Hematopoietic multipotent progenitor cell treated with erythropoietin and hydrocortisone succinate and interleukin-3 and kit ligand, for 4 days (in vitro differentiated cells): ENCODE measurements at regions not wholly inside any gene's neighbourhood (a gene's known extent, or its start where the extent isn't known, plus 50 kb on each side); places are given as distances from the start of the nearest gene placed in this dataset.

Source experiments
- DNase-seq: peaks from one replicate; pipeline ENCODE4 v3.0.0-alpha.2; 2015

GRCh38 chr12:59036973-59037762, 116.9 kb upstream of the LRIG3 start:
- DNase-seq, result no peak

DNA sequence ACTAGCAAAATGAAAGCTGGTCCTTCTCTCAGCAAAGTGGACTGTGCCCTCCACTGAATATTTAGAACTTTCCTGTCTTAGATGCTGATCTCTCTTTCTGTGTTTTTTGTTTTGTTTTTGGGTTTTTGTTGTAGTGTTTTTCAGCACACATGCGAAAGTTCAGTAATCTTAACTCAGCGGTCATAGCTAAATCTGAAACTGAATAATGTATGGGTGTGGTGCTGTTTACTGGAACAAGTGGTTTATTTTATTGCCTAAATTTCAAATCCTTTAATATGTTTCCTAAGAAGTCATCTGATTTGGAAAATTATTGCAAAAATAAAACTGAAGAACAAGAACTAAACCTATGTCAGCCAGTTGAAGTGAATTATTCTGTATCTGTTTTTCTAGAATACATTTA, 116.0 kb upstream of the LRIG3 start:
- DNase-seq, result no peak

DNA sequence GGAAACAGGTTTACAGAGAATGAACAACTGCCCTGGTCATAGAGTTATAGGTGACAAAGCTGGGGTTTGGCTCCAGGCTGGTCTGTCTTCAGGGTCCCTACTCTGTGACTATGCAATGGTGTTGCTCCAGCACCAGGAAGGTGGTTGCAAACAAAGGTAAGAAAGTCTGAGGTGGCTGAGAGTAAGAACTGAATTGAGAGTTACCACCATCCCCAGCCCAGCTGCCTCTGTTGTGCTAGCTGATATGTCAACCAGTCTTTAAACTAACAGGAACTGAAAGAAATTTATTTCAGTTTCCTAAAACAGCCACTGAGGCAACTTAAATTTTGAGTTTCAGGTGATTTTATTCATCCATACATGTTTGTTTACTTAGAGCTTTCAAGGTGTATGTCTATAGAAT, 111.0 kb upstream of the LRIG3 start:
- no peak for DNase-seq

DNA sequence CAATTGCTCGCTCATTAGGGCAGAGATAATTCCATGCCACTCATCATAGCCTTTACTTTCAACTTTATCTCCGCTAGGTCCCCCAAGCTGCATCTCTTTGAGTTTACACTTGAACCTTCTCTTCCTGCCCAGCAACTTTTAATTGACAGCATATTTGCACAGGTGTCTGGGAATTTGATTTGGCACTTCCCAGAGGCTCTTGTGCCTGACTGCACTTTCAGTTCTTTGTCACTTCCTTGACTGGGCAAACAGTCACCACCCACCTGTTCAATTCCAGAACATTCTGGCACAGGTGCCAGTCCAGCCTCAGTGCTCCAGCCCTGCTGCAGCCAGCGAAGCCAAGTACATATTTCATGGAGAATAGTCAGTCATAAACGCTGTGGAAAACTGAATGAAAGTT, 110.1 kb upstream of the LRIG3 start:
- DNase-seq, result no peak

GRCh38 chr12:59027199-59027598, 106.9 kb upstream of the LRIG3 start:
- DNase-seq, result no peak

GRCh38 chr12:59023861-59024424, 103.6 kb upstream of the LRIG3 start:
- DNase-seq, result no peak

- no peak for DNase-seq
Observed at GRCh38 chr12:59020073-59020946, 100.0 kb upstream of the LRIG3 start.

DNA sequence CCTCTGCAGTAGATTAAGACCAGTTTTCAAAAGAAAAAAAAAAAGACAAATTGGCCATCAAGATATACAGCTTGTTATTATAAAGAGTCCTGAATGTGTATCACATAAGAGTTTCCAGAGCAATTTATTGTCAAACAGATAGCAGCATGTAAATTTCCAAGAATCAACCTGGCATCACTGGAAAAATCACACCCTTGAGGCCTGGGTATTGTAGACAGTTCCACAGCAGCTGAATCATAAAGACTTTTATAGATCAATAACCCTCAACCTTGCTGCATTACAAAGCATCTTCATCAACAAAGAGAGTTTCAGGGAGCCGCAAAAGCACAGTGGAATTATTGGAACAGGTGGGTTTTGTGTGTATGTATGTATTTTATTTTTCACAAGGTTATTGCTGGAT, 94.6 kb upstream of the LRIG3 start:
- DNase-seq, result no peak

DNA sequence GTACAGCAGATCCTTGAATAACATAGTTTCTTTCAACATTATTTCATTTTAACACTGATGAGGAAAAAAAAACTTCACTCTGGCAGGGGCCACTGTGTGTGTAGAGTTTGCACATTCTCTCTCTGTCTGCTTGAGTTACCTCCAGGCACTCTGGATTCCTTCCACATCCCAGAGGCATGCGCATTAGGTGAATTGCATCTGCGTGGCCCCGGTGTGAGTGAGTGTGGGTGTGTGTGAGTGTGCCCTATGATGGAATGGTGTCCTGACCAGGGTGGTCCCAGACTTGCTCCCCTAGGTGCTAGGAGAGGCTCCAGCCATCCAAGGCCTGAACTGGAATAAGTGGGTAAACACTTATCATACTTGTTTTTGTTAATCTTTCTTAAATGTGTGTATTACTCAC, 90.6 kb upstream of the LRIG3 start:
- no peak for DNase-seq

DNA sequence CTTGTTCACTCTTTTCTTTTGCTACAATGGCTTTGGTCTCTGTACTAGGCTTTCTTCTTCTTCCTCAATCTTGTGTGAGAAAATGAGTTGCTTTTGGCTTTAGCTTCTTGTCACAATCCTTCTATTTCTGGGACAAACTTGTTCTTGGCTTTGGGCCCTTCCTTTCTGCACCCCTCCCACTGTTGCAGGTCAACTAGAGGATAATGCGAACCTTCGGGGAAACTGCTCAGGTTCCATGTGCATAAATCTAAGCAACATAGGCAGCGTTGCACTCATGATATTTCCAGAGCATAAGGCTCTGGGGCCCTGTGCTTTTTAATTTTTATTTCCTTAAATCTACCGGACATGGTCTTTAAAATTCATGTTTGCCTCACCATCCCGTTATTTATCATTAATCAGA, 89.8 kb upstream of the LRIG3 start:
- DNase-seq, result no peak

DNA sequence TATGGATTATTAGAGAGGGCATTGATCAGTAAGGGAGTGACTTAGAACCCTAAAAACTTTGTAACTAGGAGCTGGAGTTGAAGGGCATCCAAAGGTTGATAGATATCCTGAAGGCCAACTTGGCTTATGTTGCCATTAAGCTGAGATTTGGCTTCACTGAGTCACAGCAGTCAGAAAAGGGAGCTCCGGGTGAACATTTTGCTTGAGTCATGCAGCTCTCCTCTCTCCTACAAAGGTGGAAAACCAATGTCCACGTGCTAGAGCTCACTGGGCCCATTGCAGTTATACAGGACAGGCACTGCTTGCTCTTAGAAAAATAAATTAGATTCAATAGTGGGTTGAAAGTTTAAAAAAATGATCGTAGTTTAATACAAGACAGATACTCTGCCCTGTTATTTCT, 87.3 kb upstream of the LRIG3 start:
- no peak for DNase-seq

DNA sequence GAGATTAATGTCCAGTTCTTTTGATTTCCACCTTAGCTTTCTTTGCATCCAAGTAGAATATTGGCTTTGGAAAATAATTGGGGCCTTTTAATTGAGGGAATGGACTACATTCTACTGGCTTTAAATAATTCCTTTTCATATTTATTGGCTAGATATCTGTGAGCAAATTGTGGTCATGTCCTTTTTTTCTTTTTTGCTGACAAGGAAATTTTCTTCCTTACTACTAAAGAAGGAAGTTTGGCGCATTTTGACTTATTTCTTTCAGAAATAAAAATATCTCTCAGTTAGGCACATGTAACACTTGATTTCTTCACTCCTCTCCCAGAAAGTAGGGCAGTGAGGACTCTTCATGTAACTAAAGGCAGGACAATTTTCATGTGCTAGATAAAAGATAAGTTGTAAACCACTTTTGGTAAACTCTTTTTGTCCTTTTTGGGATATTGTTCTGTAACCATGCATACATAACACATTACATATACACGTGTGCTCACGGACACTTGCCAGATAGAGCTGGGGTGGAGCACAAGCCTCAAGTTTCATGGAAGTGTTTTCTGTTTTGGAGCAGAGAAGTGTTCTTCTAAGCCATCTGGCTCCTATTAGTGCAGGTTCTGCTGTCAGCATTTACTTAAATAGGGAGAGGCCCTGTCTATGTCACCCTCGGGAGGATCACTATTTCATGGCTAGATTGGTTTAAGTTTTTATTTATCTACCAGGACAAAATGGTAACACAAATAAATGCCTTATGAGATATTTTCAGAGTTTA, 85.1 kb upstream of the LRIG3 start:
- no peak for DNase-seq

DNA sequence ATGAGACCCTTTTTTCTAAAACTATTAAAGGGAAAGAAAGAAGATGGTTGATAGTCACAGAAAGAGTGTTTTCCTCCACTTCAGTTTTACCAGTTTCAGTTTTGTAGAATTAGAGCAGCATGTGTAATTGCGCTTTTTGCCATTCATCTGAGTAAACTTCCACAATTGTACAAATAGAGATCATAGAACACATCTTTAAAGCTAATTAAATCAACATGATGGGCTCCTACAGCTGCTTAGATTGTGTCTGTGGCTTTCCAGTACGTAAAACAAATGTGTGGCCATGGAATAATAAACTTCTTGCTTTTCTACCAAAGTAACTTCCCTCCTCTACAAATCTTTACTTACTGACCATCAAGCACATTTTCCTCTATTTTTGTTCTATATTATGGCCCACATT, 84.2 kb upstream of the LRIG3 start:
- no peak for DNase-seq

DNA sequence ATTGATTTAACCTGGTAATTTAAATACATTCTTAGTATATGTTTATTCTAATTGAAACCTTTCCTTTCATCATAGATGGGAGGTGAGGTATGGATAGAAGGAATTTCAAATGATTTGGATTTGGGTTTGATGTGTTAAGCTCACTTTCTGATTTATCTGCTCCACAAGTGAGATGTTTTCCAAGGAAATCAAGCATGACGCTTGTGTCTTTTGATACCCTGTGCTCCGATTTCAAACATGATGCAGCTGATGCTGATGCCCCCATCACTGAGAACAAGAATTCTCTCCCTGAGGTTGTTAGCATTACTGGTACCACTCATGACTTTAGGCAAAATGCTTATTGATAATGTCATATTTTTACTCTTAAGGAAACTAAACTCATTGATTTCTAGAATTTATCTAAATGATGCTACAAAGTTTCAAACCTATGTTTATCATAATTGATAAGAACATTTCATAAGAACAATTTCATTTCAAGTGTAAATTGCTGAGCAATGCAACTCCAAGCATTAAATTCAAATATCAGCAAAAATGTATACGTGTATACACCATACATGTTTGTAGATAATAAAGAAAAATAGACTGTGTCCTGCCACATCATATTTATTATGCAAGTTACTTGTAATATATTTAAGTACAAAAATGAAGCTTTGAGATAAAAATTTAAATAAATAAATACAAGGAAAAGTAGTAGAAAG, 75.5 kb upstream of the LRIG3 start:
- no peak for DNase-seq

DNA sequence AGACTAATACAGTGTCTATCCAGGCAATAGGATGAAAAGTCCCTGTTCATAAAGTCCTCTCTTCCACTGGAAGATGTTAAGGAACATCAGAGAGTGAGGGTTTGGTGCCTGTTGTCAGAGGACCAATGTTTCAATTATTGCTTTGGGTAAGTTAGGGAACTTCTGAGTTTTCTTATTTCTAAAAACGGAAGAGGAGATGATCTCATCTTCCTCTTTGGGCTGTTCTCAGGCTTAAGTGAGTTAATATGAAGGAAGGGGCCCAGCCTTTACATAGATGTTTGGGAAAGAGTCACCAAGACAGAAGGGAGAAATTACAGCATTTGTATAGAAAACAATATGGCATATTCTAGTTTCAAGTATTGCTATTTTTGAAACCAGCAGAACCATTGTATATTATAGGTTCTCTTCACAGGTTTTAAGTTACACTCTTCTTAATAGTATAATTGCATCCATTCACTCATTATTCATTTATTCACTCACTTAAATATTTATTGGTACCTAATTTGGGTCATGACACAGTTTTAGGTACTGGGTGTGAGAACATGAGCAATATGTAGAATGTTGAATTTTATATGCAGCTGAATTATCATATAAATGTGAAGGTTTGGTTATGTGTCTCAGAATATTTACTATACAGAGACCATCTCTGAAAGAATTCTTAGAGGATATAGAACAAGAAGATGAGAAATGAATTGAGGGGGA, 68.5 kb upstream of the LRIG3 start:
- no peak for DNase-seq

- no peak for DNase-seq
Observed at GRCh38 chr12:58981961-58982360, 61.7 kb upstream of the LRIG3 start.

DNA sequence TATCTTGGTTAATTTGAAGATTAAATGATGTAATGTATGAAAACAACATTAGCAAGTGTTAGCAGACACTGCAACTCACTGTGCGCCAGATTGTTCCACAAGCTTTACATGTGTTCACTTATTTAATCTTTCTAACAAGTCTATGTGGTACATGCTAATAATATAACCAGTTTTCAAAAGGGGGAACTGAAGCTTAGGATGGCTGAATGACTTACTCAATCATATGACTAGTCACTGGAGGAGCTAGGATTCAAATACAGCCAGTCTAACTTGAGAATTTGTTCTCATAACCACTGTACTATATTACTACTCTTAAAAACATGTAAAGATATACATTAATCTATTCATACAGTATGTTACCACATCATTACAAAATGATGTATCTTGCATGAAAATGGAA, 60.5 kb upstream of the LRIG3 start:
- DNase-seq, result no peak

DNA sequence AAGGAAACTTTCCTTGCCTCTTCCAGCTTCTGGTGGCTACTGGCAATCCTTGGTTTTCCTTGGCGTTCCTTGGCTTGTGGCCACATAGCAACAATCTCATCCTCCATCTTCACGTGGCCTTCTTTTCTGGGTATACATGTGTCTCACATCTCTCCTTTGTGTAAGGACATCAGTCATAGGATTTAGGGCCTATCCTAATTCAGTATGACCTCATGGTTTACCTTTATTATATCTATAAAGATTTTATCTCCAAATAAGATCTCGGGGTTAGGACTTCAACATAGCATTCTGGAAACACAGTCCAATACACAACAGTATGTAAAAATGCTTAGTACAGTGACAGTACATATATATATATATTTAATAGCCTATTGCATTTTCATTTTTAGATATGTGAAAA, 58.4 kb upstream of the LRIG3 start:
- no peak for DNase-seq

DNA sequence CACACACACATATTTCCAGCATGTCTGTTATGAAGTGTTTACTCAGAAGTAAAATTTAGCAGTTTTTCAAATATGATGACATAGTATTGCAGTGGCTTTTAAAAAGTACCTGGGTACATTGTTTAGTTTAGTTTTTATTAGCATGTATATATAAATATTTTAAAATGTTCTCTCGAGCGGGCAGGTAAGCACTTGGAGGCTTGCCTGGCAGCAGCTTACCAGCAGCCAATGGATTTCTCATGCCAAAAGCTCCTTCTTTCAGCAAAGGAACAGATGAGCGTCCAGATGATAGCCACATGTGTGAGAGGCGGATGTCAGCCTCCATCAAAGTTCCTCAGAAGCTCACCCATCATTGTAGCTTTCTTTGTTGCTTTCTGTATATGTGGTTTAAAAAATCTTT, 57.2 kb upstream of the LRIG3 start:
- DNase-seq, result no peak

- DNase-seq, result no peak
Observed at GRCh38 chr12:58976146-58976545, 55.8 kb upstream of the LRIG3 start.
